Panc1 (cell line): ENCODE measurements at regions not wholly inside any gene's neighbourhood (a gene's known extent, or its start where the extent isn't known, plus 50 kb on each side); places are given as distances from the start of the nearest gene placed in this dataset.

Experiments used
- ATAC-seq: fragments of 200-7000 bp; cut with Tn5 transposase; 2 replicates; pipeline ENCODE4 v1.9.1; 2020; ENCODE audit warnings: mild to moderate bottlenecking, moderate library complexity
- BruUV-seq: library from RNA; stranded (reverse); fragments of 400-500 nt; replicated peaks from 2 replicates; lab custom pipeline; 2021; lab: Mats Ljungman, UMichigan
- CTCF ChIA-PET: fragments of 300-600 bp; sonication (Branson Sonifier 250); formaldehyde crosslinking; loops from one replicate; lab custom pipeline; 2022; ENCODE audit warnings: antibody characterized with exemption; lab: Charles Lee
- POLR2A ChIA-PET: fragments of 300-600 bp; sonication (Branson Sonifier 250); formaldehyde crosslinking; loops from one replicate; lab custom pipeline; 2022; ENCODE audit warnings: antibody characterized with exemption; lab: Charles Lee
- DNase-seq: peaks from one replicate; pipeline ENCODE4 v3.0.0-alpha.2; 2010; ENCODE audit warnings: low read depth, low spot score
- H3K27ac ChIP-seq: 2 replicates; pipeline ENCODE4 v1.5.1; 2011; ENCODE audit warnings: mild to moderate bottlenecking, low read length, inconsistent platforms
- H3K27me3 ChIP-seq: fragments of 200-500 bp; sonication (Bioruptor generic); 2 replicates; pipeline ENCODE4 v1.6.0; 2014; ENCODE audit warnings: low read length, inconsistent platforms; ENCODE audit not compliant: control insufficient read depth, insufficient read depth
- H3K36me3 ChIP-seq: fragments of 200-500 bp; sonication (Bioruptor generic); 2 replicates; pipeline ENCODE4 v1.5.1; 2014; ENCODE audit warnings: inconsistent platforms, mild to moderate bottlenecking, low read length, moderate library complexity; ENCODE audit not compliant: control insufficient read depth, insufficient read depth
- H3K4me1 ChIP-seq: 2 replicates; pipeline ENCODE4 v1.5.1; 2011; ENCODE audit warnings: inconsistent platforms, mild to moderate bottlenecking, low read length, moderate library complexity; ENCODE audit not compliant: control insufficient read depth, insufficient read depth
- H3K4me3 ChIP-seq, 2 experiments: 2 replicates each; pipeline ENCODE4 v1.5.1; 2011 to 2012; ENCODE audit warnings: low read depth in 2 of 2, low read length in 2 of 2, mild to moderate bottlenecking in 2 of 2, inconsistent platforms in 1 of 2, moderate library complexity in 1 of 2
- H3K9me3 ChIP-seq: fragments of 200-500 bp; sonication (Bioruptor generic); 2 replicates; pipeline ENCODE4 v1.5.1; 2014; ENCODE audit warnings: low read depth, mild to moderate bottlenecking, inconsistent platforms, low read length, moderate library complexity; ENCODE audit not compliant: control insufficient read depth, insufficient read depth
- CTCF ChIP-seq: fragments of 450-650 bp; IDR thresholded peaks from 2 replicates; pipeline ENCODE4 v1.5.1; 2017; ENCODE audit warnings: mild to moderate bottlenecking
- POLR2AphosphoS5 ChIP-seq: IDR thresholded peaks from 2 replicates; pipeline ENCODE4 v1.6.1; 2012; ENCODE audit warnings: mild to moderate bottlenecking, low read depth, low read length, moderate library complexity
- REST ChIP-seq, 2 experiments: IDR thresholded peaks; 2 replicates each; pipeline ENCODE4 v1.6.1; 2011 to 2012; ENCODE audit warnings: low read depth in 2 of 2, control low read depth in 1 of 2, low read length in 1 of 2, mild to moderate bottlenecking in 1 of 2, moderate library complexity in 1 of 2; ENCODE audit not compliant: insufficient read depth in 1 of 2
- SIN3A ChIP-seq: IDR thresholded peaks from 2 replicates; pipeline ENCODE4 v1.6.1; 2012; ENCODE audit warnings: low read depth, mild to moderate bottlenecking, low read length, moderate library complexity, borderline replicate concordance; ENCODE audit not compliant: insufficient read depth
- TCF7L2 ChIP-seq: IDR thresholded peaks from 2 replicates; pipeline ENCODE4 v1.6.1; 2011; ENCODE audit warnings: mild to moderate bottlenecking, low read depth, low read length, inconsistent platforms
- in situ Hi-C: cut with HindIII; loops from 2 replicates; pipeline ENCODE4 v1.10.0; 2016; ENCODE audit warnings: low sequenced_read_pairs, low pct_unique_long_range_greater_than_20kb
- intact Hi-C: fragments of 100-400 bp; cut with micrococcal nuclease; formaldehyde crosslinking; loops from one replicate; pipeline ENCODE4 v1.10.0; 2022; ENCODE audit not compliant: unreplicated experiment

DNA sequence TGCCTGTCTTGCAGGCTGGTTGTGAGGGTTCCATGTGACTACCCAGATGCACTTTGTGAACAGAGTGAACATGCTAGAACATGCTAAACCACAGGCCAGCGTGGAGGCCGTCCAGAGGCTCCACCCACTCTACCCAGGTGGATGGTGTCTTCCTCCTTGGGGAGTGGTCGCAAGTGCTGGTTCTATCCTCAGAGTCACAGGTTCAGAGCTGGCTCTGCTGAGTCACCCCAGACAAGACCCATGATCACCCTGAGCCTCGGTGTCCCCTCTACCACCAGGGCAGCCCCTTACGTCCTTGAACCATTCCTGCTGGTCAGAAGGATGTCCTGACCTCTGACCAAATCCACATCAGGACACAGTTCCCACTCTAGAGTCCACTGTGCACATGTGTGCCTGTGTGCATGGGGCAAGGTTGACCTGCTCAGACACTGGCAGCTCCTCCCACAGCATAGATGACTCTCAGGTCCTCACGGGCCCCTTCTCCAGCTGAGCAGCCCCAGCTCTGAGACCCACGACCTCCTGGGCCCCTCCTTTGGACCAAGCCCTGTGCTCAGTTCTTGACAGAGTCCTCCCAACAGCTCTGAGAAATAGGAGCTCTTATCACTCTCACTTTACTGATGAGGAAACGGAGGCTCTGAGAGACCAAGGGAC lies 391.8 kb downstream of the MATN1 start:
- DNase-seq, result no peak
- in situ Hi-C loops, result no loop called here
- ChIA-PET POLR2A (no interaction called here), CTCF (no interaction called here)
- Histone ChIP-seq H3K27me3 (0 out of 2 replicates have a peak, but pooled peaks cover 3% of the 10 kb centered on the region), H3K27ac (no peak overlapping the region), H3K9me3 (no peaks in the 10 kb centered on the region), H3K4me3 (no peak overlapping the region), H3K36me3 (no peaks in the 10 kb centered on the region), H3K4me1 (no peaks in the 10 kb centered on the region)
- TF ChIP-seq SIN3A (no peak), CTCF (no peak), POLR2AphosphoS5 (no peak), TCF7L2 (no peak), REST (IDR thresholded peaks at IDR 0.05; ENCODE audit: insufficient read depth in 1 of 2, low read depth in 2 of 2, low read length in 1 of 2) (no peak)
- BruUV-seq, result no TSS peak
- intact Hi-C loops, result no loop called here
- no peak for ATAC-seq

DNA sequence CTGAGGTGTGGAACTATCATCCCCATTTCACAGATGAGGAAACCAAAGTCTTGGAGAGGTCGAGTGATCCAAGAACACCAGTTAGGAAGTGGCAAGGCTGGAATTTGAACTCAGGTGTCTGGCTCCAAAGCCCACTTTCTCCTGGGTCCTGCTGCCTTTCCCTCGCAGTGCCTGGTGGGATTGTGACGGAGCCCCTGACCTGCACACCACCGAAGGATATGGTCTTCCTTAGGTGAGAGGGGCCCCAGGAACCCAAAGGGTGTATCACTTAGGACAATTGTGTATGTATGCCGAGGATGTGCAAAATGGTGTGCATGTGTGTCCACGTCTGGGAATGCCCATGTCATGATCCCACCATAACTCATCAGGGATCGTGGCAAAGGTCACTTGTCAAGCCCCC lies 392.7 kb downstream of the MATN1 start:
- H3K27me3 ChIP-seq, result 0 out of 2 replicates have a peak, but pooled peaks cover 3% of the 10 kb centered on the region
- H3K9me3 ChIP-seq, result no peaks in the 10 kb centered on the region
- POLR2A ChIA-PET, result no interaction called here
- no TSS peak for BruUV-seq
- intact Hi-C loops, result no loop called here
- in situ Hi-C loops, result no loop called here
- TF ChIP-seq CTCF (no peak), TCF7L2 (no peak), POLR2AphosphoS5 (no peak), SIN3A (no peak), REST (IDR thresholded peaks at IDR 0.05; ENCODE audit: insufficient read depth in 1 of 2, low read depth in 2 of 2, low read length in 1 of 2) (no peak)
- no peak overlapping the region for H3K4me3 ChIP-seq
- ATAC-seq, result no peak
- no peaks in the 10 kb centered on the region for H3K36me3 ChIP-seq
- CTCF ChIA-PET, result no interaction called here
- no peaks in the 10 kb centered on the region for H3K4me1 ChIP-seq
- DNase-seq, result no peak
- H3K27ac ChIP-seq, result no peak overlapping the region
